Neural progenitor cell (in vitro differentiated cells): ENCODE measurements at regions not wholly inside any gene's neighbourhood (a gene's known extent, or its start where the extent isn't known, plus 50 kb on each side); places are given as distances from the start of the nearest gene placed in this dataset.
A peak's percentile ranks its signal among the peaks of the same experiment; 100 is the strongest.

Experiments used
- DNase-seq: peaks from one replicate; pipeline ENCODE4 v3.0.0-alpha.2; 2016; ENCODE audit warnings: low spot score
- H2AFZ ChIP-seq: fragments of 200-600 bp; sonication (generic); replicated peaks from 2 replicates; pipeline ENCODE4 v1.6.1; 2016; ENCODE audit warnings: antibody characterized with exemption
- H3F3A ChIP-seq: fragments of 200-600 bp; sonication (generic); 2 replicates; pipeline ENCODE4 v1.6.1; 2016; ENCODE audit warnings: antibody characterized with exemption, low read depth
- H3K27ac ChIP-seq: fragments of 200-600 bp; sonication (generic); 2 replicates; pipeline ENCODE4 v1.5.1; 2016; ENCODE audit warnings: mild to moderate bottlenecking
- H3K27me3 ChIP-seq: fragments of 200-600 bp; sonication (generic); 2 replicates; pipeline ENCODE4 v1.6.1; 2016; ENCODE audit warnings: mild to moderate bottlenecking, moderate library complexity
- H3K36me3 ChIP-seq: fragments of 200-600 bp; sonication (generic); 2 replicates; pipeline ENCODE4 v1.5.1; 2016
- H3K4me1 ChIP-seq: fragments of 200-600 bp; sonication (generic); 2 replicates; pipeline ENCODE4 v1.6.1; 2016; ENCODE audit warnings: mixed run types
- H3K4me2 ChIP-seq: fragments of 200-600 bp; sonication (generic); 2 replicates; pipeline ENCODE4 v1.6.1; 2016
- H3K4me3 ChIP-seq: fragments of 200-600 bp; sonication (generic); 2 replicates; pipeline ENCODE4 v1.5.1; 2016
- H3K79me2 ChIP-seq: fragments of 200-600 bp; sonication (generic); 2 replicates; pipeline ENCODE4 v1.6.1; 2016; ENCODE audit warnings: low read depth
- H3K9ac ChIP-seq: fragments of 200-600 bp; sonication (generic); 2 replicates; pipeline ENCODE4 v1.6.1; 2016
- H3K9me3 ChIP-seq: fragments of 200-600 bp; sonication (generic); 2 replicates; pipeline ENCODE4 v1.5.1; 2016; ENCODE audit warnings: low read depth
- H4K20me1 ChIP-seq: fragments of 200-600 bp; sonication (generic); 2 replicates; pipeline ENCODE4 v1.6.1; 2016; ENCODE audit warnings: low read depth
- H3K27ac Mint-ChIP-seq: 3 replicates; pipeline ENCODE4 v1.8.0; 2021; ENCODE audit warnings: mixed read lengths
- H3K27me3 Mint-ChIP-seq: 2 replicates; pipeline ENCODE4 v1.8.0; 2022; ENCODE audit warnings: low read depth, mild to moderate bottlenecking, inconsistent platforms, moderate library complexity, mixed read lengths; ENCODE audit not compliant: insufficient read depth
- H3K36me3 Mint-ChIP-seq: 3 replicates; pipeline ENCODE4 v1.8.0; 2021; ENCODE audit warnings: mixed read lengths
- H3K4me1 Mint-ChIP-seq: 3 replicates; pipeline ENCODE4 v1.8.0; 2021; ENCODE audit warnings: mixed read lengths
- H3K4me3 Mint-ChIP-seq: 3 replicates; pipeline ENCODE4 v1.8.0; 2021; ENCODE audit warnings: mild to moderate bottlenecking, moderate library complexity, mixed read lengths
- H3K9me3 Mint-ChIP-seq: 3 replicates; pipeline ENCODE4 v1.8.0; 2020; ENCODE audit warnings: mixed read lengths
- EZH2 ChIP-seq: fragments of 200-600 bp; sonication (generic); IDR thresholded peaks from 2 replicates; pipeline ENCODE4 v1.6.1; 2017; ENCODE audit warnings: antibody characterized with exemption, mild to moderate bottlenecking, moderate library complexity
- EZH2phosphoT487 ChIP-seq: fragments of 200-600 bp; sonication (generic); IDR thresholded peaks from 2 replicates; pipeline ENCODE4 v1.6.1; 2017; ENCODE audit warnings: antibody characterized with exemption
- TF ChIP-seq, protein P1 (sequence below): fragments of 200-600 bp; sonication (generic); IDR thresholded peaks from 2 replicates; pipeline ENCODE4 v1.5.1; 2017; ENCODE audit warnings: antibody characterized with exemption, mild to moderate bottlenecking

DNA sequence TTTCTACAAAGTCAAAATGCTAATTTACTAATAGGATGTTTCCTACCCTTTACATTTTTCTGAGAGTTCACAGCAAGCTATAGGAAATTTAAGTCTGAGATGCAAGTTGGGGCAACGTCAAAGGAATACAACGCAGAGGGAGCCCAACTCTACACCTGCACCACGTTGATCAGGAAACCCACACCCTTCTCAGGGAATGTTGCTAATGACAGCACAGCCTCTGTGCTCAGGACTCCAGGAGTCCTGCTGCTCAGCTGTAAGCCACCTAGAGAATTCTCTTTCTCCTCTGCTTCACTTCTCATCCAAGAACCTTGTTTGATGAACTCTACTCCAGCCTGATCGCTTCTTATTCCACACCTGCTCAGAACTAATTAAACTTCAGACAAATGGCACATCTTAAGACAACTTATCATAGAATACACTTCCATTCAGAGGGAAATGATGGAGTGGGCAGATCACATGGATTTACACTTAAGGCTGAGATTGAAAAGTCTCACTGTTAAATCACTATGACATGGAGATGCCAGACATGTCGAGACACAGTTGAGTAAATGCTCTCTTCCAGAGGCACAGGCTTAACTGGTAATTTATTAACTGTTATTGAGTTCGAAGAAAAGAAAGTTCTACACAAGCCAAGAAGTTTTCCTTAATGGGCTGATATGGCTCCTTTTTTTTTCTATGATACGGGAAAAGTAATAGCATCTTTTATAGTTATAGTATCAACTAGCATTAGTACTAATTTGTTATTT lies 811.6 kb upstream of the ARGLU1 start:
- TF ChIP-seq EZH2 (no peak), EZH2phosphoT487 (no peak)
- TF ChIP-seq, protein P1, sequence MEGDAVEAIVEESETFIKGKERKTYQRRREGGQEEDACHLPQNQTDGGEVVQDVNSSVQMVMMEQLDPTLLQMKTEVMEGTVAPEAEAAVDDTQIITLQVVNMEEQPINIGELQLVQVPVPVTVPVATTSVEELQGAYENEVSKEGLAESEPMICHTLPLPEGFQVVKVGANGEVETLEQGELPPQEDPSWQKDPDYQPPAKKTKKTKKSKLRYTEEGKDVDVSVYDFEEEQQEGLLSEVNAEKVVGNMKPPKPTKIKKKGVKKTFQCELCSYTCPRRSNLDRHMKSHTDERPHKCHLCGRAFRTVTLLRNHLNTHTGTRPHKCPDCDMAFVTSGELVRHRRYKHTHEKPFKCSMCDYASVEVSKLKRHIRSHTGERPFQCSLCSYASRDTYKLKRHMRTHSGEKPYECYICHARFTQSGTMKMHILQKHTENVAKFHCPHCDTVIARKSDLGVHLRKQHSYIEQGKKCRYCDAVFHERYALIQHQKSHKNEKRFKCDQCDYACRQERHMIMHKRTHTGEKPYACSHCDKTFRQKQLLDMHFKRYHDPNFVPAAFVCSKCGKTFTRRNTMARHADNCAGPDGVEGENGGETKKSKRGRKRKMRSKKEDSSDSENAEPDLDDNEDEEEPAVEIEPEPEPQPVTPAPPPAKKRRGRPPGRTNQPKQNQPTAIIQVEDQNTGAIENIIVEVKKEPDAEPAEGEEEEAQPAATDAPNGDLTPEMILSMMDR = no peak

DNA sequence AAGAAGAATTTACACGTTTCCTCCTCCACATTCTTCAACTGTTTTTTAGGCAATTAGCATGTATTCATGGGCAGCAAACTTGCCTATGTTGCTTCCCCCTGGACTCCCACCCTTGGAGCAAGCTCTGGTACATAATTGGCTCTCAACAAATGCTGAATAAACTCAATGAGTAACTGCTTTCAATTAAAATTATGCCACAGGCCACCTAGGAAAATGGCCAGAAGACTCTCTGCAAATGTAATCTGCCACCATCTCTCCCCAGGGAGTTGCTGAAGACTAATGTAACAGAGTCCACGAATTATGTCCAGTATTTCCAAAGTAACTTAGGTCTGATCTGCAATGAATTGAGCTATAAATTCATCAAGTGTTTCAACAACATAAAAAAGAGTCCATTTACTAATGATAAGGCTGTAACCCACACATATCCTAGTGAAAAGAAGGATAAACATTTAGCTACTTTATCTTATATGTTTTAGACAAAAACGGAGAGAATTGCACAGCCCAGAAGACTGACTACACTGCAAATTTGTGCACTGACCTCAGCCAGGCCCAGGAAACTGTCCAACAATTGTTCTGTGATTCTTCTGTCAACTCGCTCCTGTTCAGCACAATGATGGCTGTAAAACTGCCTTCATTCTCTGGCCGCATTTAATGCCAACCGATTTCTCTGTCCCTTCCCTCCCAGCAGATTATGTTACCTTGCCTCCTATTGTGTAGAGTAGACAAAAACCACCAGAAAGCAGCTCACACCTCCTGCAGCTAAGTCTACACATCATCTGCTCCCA lies 808.6 kb upstream of the ARGLU1 start:
- no peaks in the 10 kb centered on the region for H3K27me3 ChIP-seq
- no peak overlapping the region for H3K4me3 ChIP-seq
- H3K79me2 ChIP-seq = no peaks in the 10 kb centered on the region
- no peak overlapping the region for H3K27ac ChIP-seq
- DNase-seq = no peak
- Mint-ChIP-seq H3K4me3 (no peak overlapping the region), H3K27me3 (no peaks in the 10 kb centered on the region), H3K4me1 (peaks cover 13% of the 10 kb centered on the region), H3K9me3 (no peaks in the 10 kb centered on the region), H3K36me3 (no peaks in the 10 kb centered on the region), H3K27ac (no peak overlapping the region)
- H2AFZ ChIP-seq = no peak overlapping the region
- no peaks in the 10 kb centered on the region for H3K36me3 ChIP-seq
- no peak overlapping the region for H3K9ac ChIP-seq
- H3K4me1 ChIP-seq = peaks cover 12% of the 10 kb centered on the region
- TF ChIP-seq EZH2phosphoT487 = no peak
- TF ChIP-seq, protein P1 = no peak
- no peak for TF ChIP-seq EZH2
- H3K9me3 ChIP-seq = no peaks in the 10 kb centered on the region
- peak overlapping the region; percentile 20 for H3K4me2 ChIP-seq
- H3F3A ChIP-seq = no peaks in the 10 kb centered on the region
- H4K20me1 ChIP-seq = no peaks in the 10 kb centered on the region

More for the DNA sequence above, 811.6 kb upstream of the ARGLU1 start:
- H3K4me1 ChIP-seq = peaks cover 9% of the 10 kb centered on the region
- DNase-seq = no peak
- H3K36me3 ChIP-seq = no peaks in the 10 kb centered on the region
- H3K9me3 ChIP-seq = no peaks in the 10 kb centered on the region
- Mint-ChIP-seq H3K36me3 (no peaks in the 10 kb centered on the region), H3K4me1 (peaks cover 11% of the 10 kb centered on the region), H3K9me3 (no peaks in the 10 kb centered on the region), H3K27me3 (no peaks in the 10 kb centered on the region), H3K27ac (no peak overlapping the region), H3K4me3 (no peak overlapping the region)
- H3K27me3 ChIP-seq = no peaks in the 10 kb centered on the region
- H4K20me1 ChIP-seq = no peaks in the 10 kb centered on the region
- H3F3A ChIP-seq = no peaks in the 10 kb centered on the region
- H3K79me2 ChIP-seq = no peaks in the 10 kb centered on the region
- H3K4me2 ChIP-seq = no peak overlapping the region
- H3K9ac ChIP-seq = no peak overlapping the region
- H3K4me3 ChIP-seq = no peak overlapping the region
- H3K27ac ChIP-seq = no peak overlapping the region
- H2AFZ ChIP-seq = no peak overlapping the region

DNA sequence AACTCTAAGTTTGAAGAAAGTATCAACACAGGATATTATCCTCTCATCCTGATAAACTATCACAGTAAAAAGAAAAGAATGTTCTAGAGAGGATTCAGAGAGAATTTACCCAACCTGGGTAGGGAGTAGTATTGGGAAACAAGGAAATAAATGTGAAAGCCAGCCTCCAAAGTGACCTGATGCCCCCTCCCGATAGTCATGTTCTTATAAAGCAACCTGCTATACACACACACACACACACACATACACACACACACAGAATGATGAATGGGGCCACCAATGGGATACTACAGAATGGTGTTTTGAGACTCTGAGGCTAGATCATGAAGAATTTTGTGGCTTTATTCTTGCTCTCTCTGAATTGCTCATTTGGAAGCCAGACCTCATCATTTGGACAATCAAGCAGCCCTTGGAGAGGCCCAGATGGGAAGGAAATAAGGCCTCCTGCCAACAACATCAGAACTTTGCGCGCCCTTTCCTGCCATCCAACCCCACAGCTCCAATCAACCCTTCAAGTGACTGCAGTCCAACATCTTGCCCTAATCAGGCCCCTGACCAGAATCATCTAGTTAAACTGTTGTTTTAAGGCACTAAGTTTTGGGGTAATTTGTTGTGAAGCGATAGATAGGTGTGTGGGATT lies 807.9 kb upstream of the ARGLU1 start:
- Histone ChIP-seq H3K27ac (no peak overlapping the region), H3K4me1 (peaks cover 12% of the 10 kb centered on the region), H3K27me3 (no peaks in the 10 kb centered on the region), H4K20me1 (no peaks in the 10 kb centered on the region), H3K36me3 (no peaks in the 10 kb centered on the region), H2AFZ (no peak overlapping the region), H3K4me3 (no peak overlapping the region), H3F3A (no peaks in the 10 kb centered on the region), H3K9me3 (no peaks in the 10 kb centered on the region), H3K79me2 (no peaks in the 10 kb centered on the region), H3K9ac (no peak overlapping the region), H3K4me2 (no peak overlapping the region)
- no peak overlapping the region for H3K4me3 Mint-ChIP-seq
- DNase-seq = no peak
- H3K9me3 Mint-ChIP-seq = no peaks in the 10 kb centered on the region
- H3K4me1 Mint-ChIP-seq = peaks cover 13% of the 10 kb centered on the region
- no peaks in the 10 kb centered on the region for H3K36me3 Mint-ChIP-seq
- no peaks in the 10 kb centered on the region for H3K27me3 Mint-ChIP-seq
- TF ChIP-seq, protein P1 = no peak
- no peak for TF ChIP-seq EZH2
- H3K27ac Mint-ChIP-seq = no peak overlapping the region
